ENCODE measurements at regions not wholly inside any gene's neighbourhood (a gene's known extent, or its start where the extent isn't known, plus 50 kb on each side); places are given as distances from the start of the nearest gene placed in this dataset.

- H3F3A ChIP-seq (ENCODE audit: insufficient read depth, low read length, poor library complexity, severe bottlenecking): no peaks in the 10 kb centered on the region
- H4K20me1 ChIP-seq (ENCODE audit: insufficient read depth): no peaks in the 10 kb centered on the region
- no peaks in the 10 kb centered on the region for H3K36me3 ChIP-seq (ENCODE audit: insufficient read depth, low read length)
- H3K27me3 ChIP-seq (ENCODE audit: insufficient read depth, low read depth, low read length): no peaks in the 10 kb centered on the region
- no peaks in the 10 kb centered on the region for H3K9me2 ChIP-seq (ENCODE audit: insufficient read depth, low read length)
- H3K79me2 ChIP-seq (replicated peaks; ENCODE audit: insufficient read depth, low read length): no peaks in the 10 kb centered on the region
- no peak overlapping the region for H3K4me2 ChIP-seq (ENCODE audit: low read length)
- no peak for TF ChIP-seq REST (IDR thresholded peaks at IDR 0.05; ENCODE audit: borderline replicate concordance)
- TF ChIP-seq RAD21 (conservative IDR thresholded peaks at IDR 0.05): no peak
- TF ChIP-seq SMC3 (conservative IDR thresholded peaks at IDR 0.05; ENCODE audit: poor library complexity): no peak
- TF ChIP-seq POLR2AphosphoS5 (IDR thresholded peaks at IDR 0.05): no peak
- no peak for TF ChIP-seq EP300 (conservative IDR thresholded peaks at IDR 0.05; ENCODE audit: poor library complexity, severe bottlenecking)
- TF ChIP-seq TAF1 (IDR thresholded peaks at IDR 0.05; ENCODE audit: low read depth): no peak
- TF ChIP-seq EZH2 (IDR thresholded peaks at IDR 0.05; ENCODE audit: borderline replicate concordance, insufficient read depth, low read length, poor library complexity, severe bottlenecking): no peak
- no peak for TF ChIP-seq CTCF (IDR thresholded peaks at IDR 0.05; ENCODE audit: poor library complexity, severe bottlenecking)
- TF ChIP-seq MXI1 (conservative IDR thresholded peaks at IDR 0.05; ENCODE audit: poor library complexity, severe bottlenecking): no peak
- H3K4me3 ChIP-seq (ENCODE audit: low read length): no peak overlapping the region
- H2AFZ ChIP-seq (ENCODE audit: low read depth, low read length): no peak overlapping the region
- no peak overlapping the region for H3K27ac ChIP-seq (ENCODE audit: low read length)
- H3K9me3 ChIP-seq (ENCODE audit: low read length): no peaks in the 10 kb centered on the region
- H3K9ac ChIP-seq (ENCODE audit: low read length): no peak overlapping the region
Observed at GRCh38 chr14:35220920-35221319, 71.3 kb upstream of the PSMA6 start.

- no peak overlapping the region for H3K27ac ChIP-seq (ENCODE audit: low read length)
- H3K9ac ChIP-seq (ENCODE audit: low read length): no peak overlapping the region
- no peak overlapping the region for H3K4me2 ChIP-seq (ENCODE audit: low read length)
- H3K9me3 ChIP-seq (ENCODE audit: low read length): no peaks in the 10 kb centered on the region
- no peaks in the 10 kb centered on the region for H3K27me3 ChIP-seq (ENCODE audit: insufficient read depth, low read depth, low read length)
- no peaks in the 10 kb centered on the region for H3F3A ChIP-seq (ENCODE audit: insufficient read depth, low read length, poor library complexity, severe bottlenecking)
- H3K9me2 ChIP-seq (ENCODE audit: insufficient read depth, low read length): no peaks in the 10 kb centered on the region
- no peaks in the 10 kb centered on the region for H3K36me3 ChIP-seq (ENCODE audit: insufficient read depth, low read length)
- TF ChIP-seq CTCF (IDR thresholded peaks at IDR 0.05; ENCODE audit: poor library complexity, severe bottlenecking) (no peak), RAD21 (conservative IDR thresholded peaks at IDR 0.05) (no peak), EZH2 (IDR thresholded peaks at IDR 0.05; ENCODE audit: borderline replicate concordance, insufficient read depth, low read length, poor library complexity, severe bottlenecking) (no peak), EP300 (conservative IDR thresholded peaks at IDR 0.05; ENCODE audit: poor library complexity, severe bottlenecking) (no peak), TAF1 (IDR thresholded peaks at IDR 0.05; ENCODE audit: low read depth) (no peak)
- no peak overlapping the region for H2AFZ ChIP-seq (ENCODE audit: low read depth, low read length)
- no peaks in the 10 kb centered on the region for H3K79me2 ChIP-seq (replicated peaks; ENCODE audit: insufficient read depth, low read length)
- H4K20me1 ChIP-seq (ENCODE audit: insufficient read depth): no peaks in the 10 kb centered on the region
- no peak overlapping the region for H3K4me3 ChIP-seq (ENCODE audit: low read length)
Observed at GRCh38 chr14:35221462-35221861, 70.7 kb upstream of the PSMA6 start.
